Dedifferentiated amniotic fluid mesenchymal stem cell (primary cell): ENCODE measurements at regions not wholly inside any gene's neighbourhood (a gene's known extent, or its start where the extent isn't known, plus 50 kb on each side); places are given as distances from the start of the nearest gene placed in this dataset.
A peak's percentile ranks its signal among the peaks of the same experiment; 100 is the strongest.

Source experiments
- DNase-seq: peaks from one replicate; pipeline ENCODE4 v3.0.0-alpha.2; 2016; ENCODE audit errors: extremely low spot score

GRCh38 chr6:25038300-25038699 lies 102.5 kb upstream of the RIPOR2 start:
- no peak for DNase-seq

DNA sequence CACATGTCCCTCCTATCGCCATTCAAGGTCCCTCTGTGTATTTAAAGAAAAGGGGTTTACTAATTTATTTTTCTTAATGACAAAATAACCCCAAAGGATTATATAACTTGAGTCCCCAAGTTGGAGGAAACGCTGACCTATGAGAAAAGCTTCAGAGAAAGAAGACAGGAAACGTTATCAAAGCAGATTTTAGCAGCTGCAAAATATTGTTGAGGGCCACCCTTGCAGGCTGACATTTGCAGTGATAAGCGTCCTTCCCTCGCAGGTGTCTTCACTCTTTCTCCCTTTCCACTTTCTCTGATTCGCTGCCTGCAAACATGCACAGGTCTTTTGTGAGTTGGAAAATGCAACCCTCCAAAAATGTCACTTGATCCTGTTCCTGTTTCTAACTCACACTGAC lies 103.2 kb upstream of the RIPOR2 start:
- no peak for DNase-seq

GRCh38 chr6:25041485-25042035 lies 105.8 kb upstream of the RIPOR2 start:
- DNase-seq: no peak

DNA sequence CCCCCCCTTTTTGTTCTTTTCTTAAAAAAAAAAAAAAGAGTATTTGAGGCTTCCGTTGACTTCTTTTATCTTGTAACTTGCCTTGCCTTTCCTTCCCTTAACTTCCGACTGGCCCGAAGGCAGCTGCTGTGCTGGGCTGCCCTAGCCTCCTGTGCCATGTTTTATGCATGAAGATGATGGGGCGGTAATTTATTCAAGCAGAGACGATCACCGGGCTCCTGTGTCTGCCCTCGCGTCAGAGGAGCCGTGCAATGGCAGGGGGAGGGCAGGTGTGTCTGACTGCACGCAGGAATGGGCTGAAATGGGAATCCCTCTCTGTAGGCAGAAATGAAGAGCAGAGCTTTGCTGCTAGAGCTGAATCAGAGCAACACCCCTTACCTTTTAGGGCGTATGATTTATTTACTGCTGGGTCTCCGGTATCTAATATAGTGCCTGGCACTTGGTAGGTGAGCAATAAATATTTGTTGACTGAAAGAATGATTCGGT lies 106.3 kb upstream of the RIPOR2 start:
- no peak for DNase-seq

- no peak for DNase-seq
These were observed 106.8 kb upstream of the RIPOR2 start for GRCh38 chr6:25042536-25042935.

DNA sequence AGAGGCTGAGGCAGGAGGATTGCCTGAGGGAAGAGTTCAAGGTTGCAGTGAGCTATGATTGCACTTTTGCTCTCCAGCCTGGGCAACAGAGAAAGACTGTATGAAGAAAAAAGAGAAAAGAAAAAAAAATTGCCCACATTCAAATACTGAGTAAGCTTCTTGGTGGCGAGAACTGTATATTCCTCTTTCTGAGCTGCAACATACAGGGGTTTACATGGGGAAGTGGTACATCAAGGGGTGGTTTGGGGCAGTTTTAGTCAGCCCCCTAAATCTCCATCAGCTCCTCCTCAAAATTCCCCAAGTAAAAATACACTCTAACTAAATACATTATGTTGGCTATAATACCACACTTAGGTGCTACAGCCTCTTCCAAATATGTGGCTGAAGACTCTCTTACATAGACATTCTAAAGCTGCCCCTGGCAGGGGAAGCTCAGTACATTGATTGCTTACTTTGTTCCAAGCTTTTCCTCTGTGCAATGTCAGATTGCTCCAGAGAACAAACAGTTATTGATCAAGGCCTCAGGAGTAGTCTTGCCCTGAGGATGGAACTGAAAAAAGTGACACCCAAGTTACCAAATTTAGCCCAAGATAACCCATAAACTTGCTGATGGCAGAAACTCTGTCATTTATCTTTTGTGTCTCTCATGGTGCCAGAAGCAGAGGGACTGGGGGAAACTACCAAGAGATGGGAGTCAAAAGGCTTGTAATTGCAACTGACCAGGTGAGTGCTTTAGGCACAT lies 107.4 kb upstream of the RIPOR2 start:
- DNase-seq: no peak

DNA sequence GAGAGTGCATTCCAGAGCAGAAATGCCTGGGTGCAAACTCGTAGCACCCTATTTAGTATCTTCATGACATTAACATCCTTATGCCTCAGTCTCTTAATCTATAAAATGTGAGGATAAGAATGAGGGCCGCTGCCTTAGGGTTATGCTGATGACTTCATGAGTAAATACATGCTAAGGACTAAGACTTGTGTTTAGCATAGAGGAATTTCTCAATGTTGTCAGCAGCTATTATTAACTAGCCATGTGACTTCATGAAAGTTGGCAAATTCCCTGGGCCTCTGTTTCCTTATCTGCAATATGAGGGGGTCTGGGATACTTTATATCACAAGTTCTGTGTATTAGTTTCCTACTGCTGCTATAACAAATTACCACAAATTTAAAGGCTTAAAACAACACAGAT lies 108.1 kb upstream of the RIPOR2 start:
- no peak for DNase-seq

- DNase-seq: no peak
These were observed 111.2 kb upstream of the RIPOR2 start for GRCh38 chr6:25046942-25047341.

DNA sequence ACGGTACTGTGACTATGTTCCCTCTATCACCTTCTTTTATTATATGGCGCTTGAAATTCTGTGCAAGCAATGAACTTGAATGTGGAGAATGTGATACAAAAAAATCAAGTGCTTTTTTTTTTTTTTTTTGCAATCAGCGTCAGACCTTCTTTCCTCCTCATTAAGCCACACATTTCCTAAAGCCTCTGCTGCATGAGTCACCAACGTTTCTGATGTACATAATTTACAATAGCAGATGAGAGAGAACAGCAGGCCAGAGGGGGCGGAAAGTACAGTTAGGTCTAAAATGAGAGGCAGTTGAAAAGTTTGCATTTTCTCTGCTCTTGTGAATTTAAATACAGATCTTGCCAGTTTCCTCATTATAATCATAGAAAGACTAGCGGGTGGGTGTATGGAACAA lies 114.6 kb upstream of the RIPOR2 start:
- peak; percentile 23 for DNase-seq

DNA sequence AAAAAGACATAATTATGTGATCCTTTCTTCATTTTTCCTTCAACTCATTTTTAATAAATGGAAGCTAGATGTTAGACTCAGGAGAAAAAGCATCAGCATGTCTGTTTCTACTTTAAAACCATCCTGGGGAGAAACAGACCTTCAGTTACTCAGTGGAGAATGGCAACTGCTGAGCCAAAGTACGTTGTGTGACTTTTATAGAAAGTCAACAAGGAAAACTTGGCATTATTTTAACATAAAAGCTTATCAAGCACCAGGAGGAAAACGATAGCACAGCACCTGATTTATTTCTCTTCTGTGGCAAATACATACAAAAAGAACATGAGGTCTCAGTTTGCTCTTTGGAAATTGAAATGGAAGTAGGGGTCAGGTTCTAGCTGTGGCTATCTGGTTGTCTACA lies 115.3 kb upstream of the RIPOR2 start:
- no peak for DNase-seq

- no peak for DNase-seq
These were observed 116.4 kb upstream of the RIPOR2 start for GRCh38 chr6:25052181-25052580.

- DNase-seq: peak; percentile 72
These were observed 118.2 kb upstream of the RIPOR2 start for GRCh38 chr6:25053875-25054371.

DNA sequence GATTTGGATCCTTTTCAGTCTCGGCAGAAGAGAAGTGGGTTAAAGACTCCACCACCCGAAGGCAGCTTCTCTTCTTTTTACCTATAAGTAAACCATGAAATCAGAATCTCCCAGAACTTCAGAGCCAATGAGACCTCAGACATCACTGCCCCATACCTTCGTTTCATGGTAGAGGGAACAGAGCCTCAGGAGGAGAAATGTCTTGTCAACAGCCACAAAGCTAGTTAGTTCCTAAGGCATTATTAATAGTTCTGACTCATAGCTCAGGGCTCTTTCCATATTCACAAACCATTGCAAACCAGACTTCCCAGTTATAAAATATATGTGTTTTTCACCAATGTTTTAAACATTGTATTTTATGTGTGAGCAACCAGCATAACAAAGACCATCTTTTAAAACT lies 118.7 kb upstream of the RIPOR2 start:
- peak; percentile 60 for DNase-seq

- DNase-seq: no peak
These were observed 120.4 kb upstream of the RIPOR2 start for GRCh38 chr6:25056130-25056529.

- no peak for DNase-seq
These were observed 121.5 kb upstream of the RIPOR2 start for GRCh38 chr6:25057111-25057905.

DNA sequence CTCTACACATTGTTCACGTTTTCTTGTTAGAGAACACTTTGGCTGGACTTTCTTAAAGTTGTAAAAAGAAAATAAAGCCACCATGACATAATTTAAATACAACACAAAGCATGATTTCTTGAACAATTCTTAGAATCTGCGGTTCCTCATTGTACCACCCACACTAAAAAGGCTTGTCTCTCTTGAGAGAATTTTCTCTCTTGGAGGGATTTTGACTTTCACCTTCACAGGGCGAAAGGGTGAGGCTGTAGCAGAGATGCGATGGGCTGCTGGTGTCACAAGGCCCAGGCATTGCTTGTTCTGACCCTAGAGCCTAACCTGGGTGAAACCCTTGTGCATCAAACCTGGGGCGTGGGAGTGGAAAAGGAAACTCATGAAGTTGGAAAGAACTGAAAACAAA lies 122.7 kb upstream of the RIPOR2 start:
- no peak for DNase-seq

DNA sequence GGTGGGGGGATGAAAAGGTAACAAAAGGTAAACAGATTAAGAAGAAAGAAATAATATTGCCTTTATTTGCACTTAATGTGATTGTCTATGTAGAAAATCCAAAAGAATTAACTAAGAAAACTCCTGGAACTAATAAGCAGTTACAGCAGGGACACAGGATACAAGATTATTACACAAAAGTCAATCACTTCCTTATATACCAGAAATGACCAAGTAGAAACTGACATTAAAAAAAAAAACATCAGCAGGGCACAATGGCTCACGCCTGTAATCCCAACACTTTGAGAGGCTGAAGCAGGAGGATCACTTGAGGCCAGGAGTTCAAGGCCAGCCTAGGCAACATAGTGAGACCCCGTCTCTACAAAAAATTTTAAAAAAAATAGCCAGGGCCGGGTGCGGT lies 123.2 kb upstream of the RIPOR2 start:
- DNase-seq: no peak

DNA sequence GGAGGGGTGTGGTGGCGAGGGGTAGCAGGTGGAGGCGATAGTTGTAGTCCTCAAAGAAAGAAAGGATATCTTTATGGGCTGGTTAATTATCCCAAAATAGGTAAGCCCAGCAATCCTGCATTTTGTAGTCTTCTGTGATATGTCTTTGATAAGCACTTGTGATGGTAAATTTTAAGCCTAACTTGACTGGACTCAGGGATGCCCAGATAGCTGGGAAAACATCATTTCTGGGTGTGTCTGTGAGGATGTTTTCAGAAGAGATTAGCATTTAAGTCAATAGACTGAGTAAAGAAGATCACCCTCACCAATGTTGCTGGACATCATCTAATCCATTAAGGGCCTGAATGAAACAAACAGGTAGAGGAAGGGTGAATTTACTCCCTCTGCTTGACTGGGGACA lies 124.8 kb upstream of the RIPOR2 start:
- no peak for DNase-seq

DNA sequence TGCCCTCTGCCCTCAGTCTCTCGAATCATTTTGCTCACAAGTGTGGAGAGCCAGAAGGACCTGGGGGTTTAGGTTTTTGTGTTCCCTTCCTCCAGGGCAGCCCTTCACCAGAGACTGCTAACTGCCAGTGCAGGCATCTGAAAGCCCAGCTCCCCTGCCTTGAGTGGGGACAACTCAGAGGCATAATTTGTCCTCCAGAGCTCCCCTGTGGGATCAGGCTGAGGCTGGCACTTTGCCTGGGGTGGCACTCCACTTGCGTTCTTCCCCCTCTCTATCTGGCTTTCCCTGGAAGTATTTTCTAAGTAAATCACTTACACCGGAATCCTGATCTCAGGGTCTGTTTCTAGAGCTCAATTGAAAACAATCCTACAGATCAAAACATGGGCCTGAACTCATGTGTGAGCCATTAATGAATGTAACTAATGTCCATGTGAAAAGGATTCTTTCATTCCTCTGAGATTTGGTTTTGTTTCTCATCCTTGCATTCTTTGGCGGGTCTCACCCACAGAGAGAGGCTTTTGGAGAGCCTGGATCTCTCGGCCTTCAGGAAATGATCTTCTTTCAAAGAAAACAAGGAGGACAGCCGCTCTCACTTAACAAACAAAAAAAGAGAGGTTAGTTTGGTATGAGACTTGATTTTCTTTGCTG lies 125.7 kb upstream of the RIPOR2 start:
- peak; percentile 38 for DNase-seq

GRCh38 chr6:25062070-25062811 lies 126.5 kb upstream of the RIPOR2 start:
- no peak for DNase-seq

GRCh38 chr6:25064006-25064405 lies 128.2 kb upstream of the RIPOR2 start:
- no peak for DNase-seq
